Right lobe of liver (tissue), 6 donors: ENCODE measurements at regions not wholly inside any gene's neighbourhood (a gene's known extent, or its start where the extent isn't known, plus 50 kb on each side); places are given as distances from the start of the nearest gene placed in this dataset.

ENCODE experiments used
- ATAC-seq, 4 donors: fragments of 200-7000 bp; cut with Tn5 transposase; one replicate each; pipeline ENCODE4 v1.9.1; 2020; ENCODE audit warnings: mild to moderate bottlenecking in 4 of 4, moderate library complexity in 4 of 4
- DNase-seq, 3 donors: peaks; one replicate each; pipeline ENCODE4 v3.0.0-alpha.2; 2020
- H3K27ac ChIP-seq, 3 donors: fragments of 200-600 bp; one replicate each; pipeline ENCODE4 v1.8.0; 2022
- H3K27me3 ChIP-seq, 2 donors: fragments of 200-600 bp; one replicate each; pipeline ENCODE4 v1.8.0; 2022
- H3K36me3 ChIP-seq, 4 donors: fragments of 200-600 bp; sonication (generic) in 1 of 4; one replicate each; pipeline versions ENCODE4 v1.5.1 to v1.8.0; 2017 to 2022; ENCODE audit warnings: control low read depth in 1 of 4
- H3K4me1 ChIP-seq, 4 donors: fragments of 200-600 bp; sonication (generic) in 1 of 4; one replicate each; pipeline versions ENCODE4 v1.5.1 to v1.8.0; 2017 to 2022; ENCODE audit warnings: control low read depth in 1 of 4
- H3K4me3 ChIP-seq, 3 donors: fragments of 200-600 bp; one replicate each; pipeline ENCODE4 v1.8.0; 2022
- H3K9me3 ChIP-seq, 4 donors: fragments of 200-600 bp; sonication (generic) in 1 of 4; one replicate each; pipeline versions ENCODE4 v1.5.1 to v1.8.0; 2017 to 2022; ENCODE audit warnings: control low read depth in 1 of 4
- CTCF ChIP-seq, 4 donors: fragments of 200-600 bp in 3 of 4; fragments of 450-650 bp in 1 of 4; IDR thresholded peaks; one replicate each; pipeline versions ENCODE4 v1.5.1 to v1.8.0; 2016 to 2022; ENCODE audit warnings: antibody characterized with exemption in 4 of 4, mild to moderate bottlenecking in 2 of 4
- POLR2A ChIP-seq: fragments of 450-650 bp; IDR thresholded peaks from one replicate; pipeline ENCODE4 v1.6.1; 2017; ENCODE audit warnings: antibody characterized with exemption, mild to moderate bottlenecking
- WGBS: methylation state at CpG from one replicate; pipeline ENCODE4 v1.1.6; 2018; ENCODE audit warnings: low coverage, low lambda C conversion rate; ENCODE audit not compliant: insufficient coverage; ENCODE audit errors: missing lambda C conversion rate; 5-methylcytosine and 5-hydroxymethylcytosine counted together
- intact Hi-C, 2 donors: fragments of 100-400 bp; cut with DNase I; formaldehyde crosslinking; loops; one replicate each; pipeline versions ENCODE4 v1.11.2 to v1.14.1; 2022
- donor health status: DM: no; HTN: yes; CAD: no.
- donor health status: DM: no; HTN: no; CAD: no.
- donor health status: DM: no; HTN: no; CAD: no.
- donor health status: DM: no; HTN: yes; CAD: no.
- donor health status: DM: no; HTN: yes; CAD: no.

- H3K4me1 ChIP-seq = peaks cover 0 to 11% (median 0%) of the 10 kb centered on the region in 4 donors
- intact Hi-C loops = no loop called here
- ATAC-seq (peak; percentile 65 to 86 (median 78)), DNase-seq (no peak)
- no peaks in the 10 kb centered on the region for H3K9me3 ChIP-seq
- no peaks in the 10 kb centered on the region for H3K27me3 ChIP-seq
- 0% methylated on average over 1 of the region's 1 CpG for WGBS
- TF ChIP-seq CTCF (IDR thresholded peaks at IDR 0.05) (no peak), POLR2A (no peak)
- no peaks in the 10 kb centered on the region for H3K36me3 ChIP-seq
- peak overlapping the region in 1 of 3 donors; percentile 6 for H3K27ac ChIP-seq
- no peak overlapping the region for H3K4me3 ChIP-seq
Measured at GRCh38 chr6:120947111-120947510, 387.2 kb downstream of the TBC1D32 start.

- H3K36me3 ChIP-seq = no peaks in the 10 kb centered on the region
- ATAC-seq (no peak), DNase-seq (no peak)
- H3K4me3 ChIP-seq = no peak overlapping the region
- no peaks in the 10 kb centered on the region for H3K9me3 ChIP-seq
- intact Hi-C loops = no loop called here
- no peaks in the 10 kb centered on the region for H3K27me3 ChIP-seq
- no peak overlapping the region for H3K27ac ChIP-seq
- WGBS = 72% methylated on average over 3 of the region's 3 CpGs
- peaks cover 0 to 11% (median 0%) of the 10 kb centered on the region in 4 donors for H3K4me1 ChIP-seq
- TF ChIP-seq POLR2A (no peak), CTCF (IDR thresholded peaks at IDR 0.05) (no peak)
Measured at GRCh38 chr6:120945905-120946594, 388.2 kb downstream of the TBC1D32 start.

- H3K27me3 ChIP-seq = no peaks in the 10 kb centered on the region
- ATAC-seq = no peak
Measured at GRCh38 chr6:120938876-120939472, 395.3 kb downstream of the TBC1D32 start.

GRCh38 chr6:120938164-120938875, 396.0 kb downstream of the TBC1D32 start:
- WGBS = 81% methylated on average over 1 of the region's 1 CpG
- Histone ChIP-seq H3K4me3 (no peak overlapping the region), H3K27ac (no peak overlapping the region), H3K27me3 (no peaks in the 10 kb centered on the region), H3K4me1 (no peaks in the 10 kb centered on the region), H3K9me3 (no peaks in the 10 kb centered on the region), H3K36me3 (no peaks in the 10 kb centered on the region)
- intact Hi-C loops = no loop called here
- ATAC-seq (no peak), DNase-seq (no peak)
- TF ChIP-seq POLR2A = no peak
- TF ChIP-seq CTCF (IDR thresholded peaks at IDR 0.05) = no peak

More at GRCh38 chr6:120938876-120939472, 395.3 kb downstream of the TBC1D32 start:
- TF ChIP-seq CTCF (IDR thresholded peaks at IDR 0.05) (no peak), POLR2A (no peak)
- no peak for DNase-seq
- Histone ChIP-seq H3K27ac (no peak overlapping the region), H3K36me3 (no peaks in the 10 kb centered on the region), H3K9me3 (no peaks in the 10 kb centered on the region), H3K4me1 (no peaks in the 10 kb centered on the region), H3K4me3 (no peak overlapping the region)
- intact Hi-C loops = no loop called here
- 53% methylated on average over 3 of the region's 3 CpGs for WGBS
